WTC11 (cell line): ENCODE measurements at regions not wholly inside any gene's neighbourhood (a gene's known extent, or its start where the extent isn't known, plus 50 kb on each side); places are given as distances from the start of the nearest gene placed in this dataset.

Experiments
- ATAC-seq: fragments of 200-7000 bp; cut with Tn5 transposase; 2 replicates; pipeline ENCODE4 v1.10.0; 2021; ENCODE audit warnings: mild to moderate bottlenecking, moderate library complexity
- CTCF ChIA-PET: fragments of 300-600 bp; sonication (Branson Sonifier 250); formaldehyde crosslinking; loops from one replicate; lab custom pipeline; 2021; ENCODE audit warnings: antibody characterized with exemption; lab: Charles Lee
- POLR2A ChIA-PET: fragments of 350-600 bp; sonication (Branson Sonifier 250); formaldehyde crosslinking; loops from one replicate; lab custom pipeline; 2021; ENCODE audit warnings: antibody characterized with exemption; lab: Charles Lee
- DNase-seq: peaks from one replicate; pipeline ENCODE4 v3.0.0; 2021; ENCODE audit warnings: low spot score
- H3K27ac Mint-ChIP-seq: 2 replicates; pipeline ENCODE4 v1.8.0; 2021; ENCODE audit warnings: mixed read lengths
- H3K27me3 Mint-ChIP-seq: 2 replicates; pipeline ENCODE4 v1.8.0; 2021; ENCODE audit warnings: low read depth, mild to moderate bottlenecking, moderate library complexity, mixed read lengths
- H3K36me3 Mint-ChIP-seq: 2 replicates; pipeline ENCODE4 v1.8.0; 2021; ENCODE audit warnings: mixed read lengths
- H3K4me1 Mint-ChIP-seq: 2 replicates; pipeline ENCODE4 v1.8.0; 2022; ENCODE audit warnings: mixed read lengths
- H3K4me3 Mint-ChIP-seq: 2 replicates; pipeline ENCODE4 v1.8.0; 2021; ENCODE audit warnings: mild to moderate bottlenecking, moderate library complexity, mixed read lengths
- H3K9me3 Mint-ChIP-seq: 2 replicates; pipeline ENCODE4 v1.8.0; 2021; ENCODE audit warnings: mixed read lengths
- AR ChIP-seq: fragments of 250-450 bp; sonication (Bioruptor Pico); IDR thresholded peaks from 2 replicates; pipeline ENCODE4 v1.9.0; 2021; ENCODE audit warnings: mild to moderate bottlenecking
- ATF3 ChIP-seq: sonication (generic); formaldehyde crosslinking; conservative IDR thresholded peaks from 2 replicates; pipeline ENCODE4 v1.8.1; 2022; ENCODE audit warnings: mild to moderate bottlenecking, missing genetic modification reagents
- CDX4 ChIP-seq: fragments of 250-450 bp; sonication (Bioruptor Pico); IDR thresholded peaks from 2 replicates; pipeline ENCODE4 v1.9.0; 2021; ENCODE audit warnings: moderate library complexity, mild to moderate bottlenecking, inconsistent platforms, borderline replicate concordance
- E2F1 ChIP-seq: sonication (generic); formaldehyde crosslinking; IDR thresholded peaks from 2 replicates; pipeline ENCODE4 v1.8.0; 2022; ENCODE audit warnings: mild to moderate bottlenecking, missing genetic modification reagents
- EMX1 ChIP-seq: fragments of 250-450 bp; sonication (Bioruptor Pico); IDR thresholded peaks from 2 replicates; pipeline ENCODE4 v1.8.0; 2021; ENCODE audit warnings: mild to moderate bottlenecking
- ETV6 ChIP-seq: sonication (generic); formaldehyde crosslinking; IDR thresholded peaks from 2 replicates; pipeline ENCODE4 v1.8.1; 2022; ENCODE audit warnings: mild to moderate bottlenecking, missing genetic modification reagents
- HMGXB4 ChIP-seq: sonication (generic); formaldehyde crosslinking; IDR thresholded peaks from 2 replicates; pipeline ENCODE4 v1.8.1; 2023; ENCODE audit warnings: mild to moderate bottlenecking, moderate library complexity, missing genetic modification reagents
- KAT7 ChIP-seq: sonication (generic); formaldehyde crosslinking; IDR thresholded peaks from 2 replicates; pipeline ENCODE4 v1.8.1; 2023; ENCODE audit warnings: missing genetic modification reagents, mild to moderate bottlenecking, borderline replicate concordance
- NFE2L1 ChIP-seq: sonication (generic); formaldehyde crosslinking; IDR thresholded peaks from 2 replicates; pipeline ENCODE4 v1.8.1; 2023; ENCODE audit warnings: missing genetic modification reagents
- NR2C2 ChIP-seq: sonication (generic); formaldehyde crosslinking; IDR thresholded peaks from 2 replicates; pipeline ENCODE4 v1.8.0; 2022; ENCODE audit warnings: mild to moderate bottlenecking, missing genetic modification reagents
- NR3C1 ChIP-seq: sonication (generic); formaldehyde crosslinking; conservative IDR thresholded peaks from 2 replicates; pipeline ENCODE4 v1.8.1; 2023; ENCODE audit warnings: low read depth, mild to moderate bottlenecking, missing genetic modification reagents
- SP1 ChIP-seq: sonication (generic); formaldehyde crosslinking; conservative IDR thresholded peaks from 2 replicates; pipeline ENCODE4 v1.8.1; 2022; ENCODE audit warnings: missing genetic modification reagents
- TCF7 ChIP-seq: sonication (generic); formaldehyde crosslinking; IDR thresholded peaks from 2 replicates; pipeline ENCODE4 v1.8.0; 2022; ENCODE audit warnings: mild to moderate bottlenecking, low read depth, missing genetic modification reagents, moderate library complexity
- ZBTB43 ChIP-seq: sonication (generic); formaldehyde crosslinking; IDR thresholded peaks from 2 replicates; pipeline ENCODE4 v1.8.1; 2023; ENCODE audit warnings: mild to moderate bottlenecking, missing genetic modification reagents
- ZNF121 ChIP-seq: sonication (generic); formaldehyde crosslinking; IDR thresholded peaks from 2 replicates; pipeline ENCODE4 v1.8.0; 2023; ENCODE audit warnings: missing genetic modification reagents
- ZNF138 ChIP-seq: sonication (generic); formaldehyde crosslinking; conservative IDR thresholded peaks from 2 replicates; pipeline ENCODE4 v1.8.1; 2022; ENCODE audit warnings: mild to moderate bottlenecking, moderate library complexity, missing genetic modification reagents
- ZNF232 ChIP-seq: sonication (generic); formaldehyde crosslinking; IDR thresholded peaks from 2 replicates; pipeline ENCODE4 v1.8.0; 2022; ENCODE audit warnings: mild to moderate bottlenecking, missing genetic modification reagents
- ZNF263 ChIP-seq: sonication (generic); formaldehyde crosslinking; IDR thresholded peaks from 2 replicates; pipeline ENCODE4 v1.8.1; 2022; ENCODE audit warnings: low read depth, mild to moderate bottlenecking, moderate library complexity, missing genetic modification reagents
- ZNF317 ChIP-seq: sonication (generic); formaldehyde crosslinking; IDR thresholded peaks from 2 replicates; pipeline ENCODE4 v1.8.1; 2023; ENCODE audit warnings: low read depth, mild to moderate bottlenecking, moderate library complexity, missing genetic modification reagents, borderline replicate concordance
- ZNF416 ChIP-seq: fragments of 250-450 bp; sonication (Bioruptor Pico); IDR thresholded peaks from 2 replicates; pipeline ENCODE4 v1.9.0; 2021; ENCODE audit warnings: mild to moderate bottlenecking, inconsistent platforms
- ZNF425 ChIP-seq: fragments of 250-450 bp; sonication (Bioruptor Pico); conservative IDR thresholded peaks from 2 replicates; pipeline ENCODE4 v1.9.0; 2021; ENCODE audit warnings: mild to moderate bottlenecking
- ZSCAN18 ChIP-seq: fragments of 250-450 bp; sonication (Bioruptor Pico); IDR thresholded peaks from 2 replicates; pipeline ENCODE4 v2.1.2; 2022; ENCODE audit warnings: mild to moderate bottlenecking, moderate library complexity

- H3K4me3 Mint-ChIP-seq = no peak overlapping the region
- H3K27me3 Mint-ChIP-seq = no peaks in the 10 kb centered on the region
- no peak for ATAC-seq
- no peak overlapping the region for H3K27ac Mint-ChIP-seq
- no peak for TF ChIP-seq ZNF416 (CRISPR knock-in tag)
- TF ChIP-seq EMX1 = no peak
- no peak for TF ChIP-seq NR3C1 (CRISPR knock-in tag)
- TF ChIP-seq ETV6 (CRISPR knock-in tag) = no peak
- no peak for TF ChIP-seq E2F1 (CRISPR knock-in tag)
- TF ChIP-seq TCF7 (CRISPR knock-in tag) = no peak
- TF ChIP-seq, all 79 proteins: peak for 0
- ChIA-PET POLR2A (no interaction called here), CTCF (interaction anchor here (2.6 kb wide), 1 partner anchor 12 kb away, joined by 7 read pairs; no protein-coding TSS in a partner anchor)
- H3K9me3 Mint-ChIP-seq = no peaks in the 10 kb centered on the region
- H3K36me3 Mint-ChIP-seq = no peaks in the 10 kb centered on the region
- H3K4me1 Mint-ChIP-seq = no peaks in the 10 kb centered on the region
- DNase-seq = no peak
These were observed 516.5 kb downstream of the FGF9 start for GRCh38 chr13:22187329-22187728.

GRCh38 chr13:22189176-22190048 is 518.5 kb downstream of the FGF9 start:
- TF ChIP-seq ZSCAN18 (CRISPR knock-in tag) (no peak), HMGXB4 (CRISPR knock-in tag) (no peak), SP1 (CRISPR knock-in tag) (no peak), ETV6 (CRISPR knock-in tag) (no peak), ZNF263 (no peak), KAT7 (CRISPR knock-in tag) (no peak), ZNF425 (CRISPR knock-in tag) (no peak), ZNF317 (CRISPR knock-in tag) (no peak), ZNF232 (CRISPR knock-in tag) (no peak), AR (CRISPR knock-in tag) (no peak), ATF3 (CRISPR knock-in tag) (no peak), ZNF121 (CRISPR knock-in tag) (no peak), CDX4 (no peak), ZNF138 (CRISPR knock-in tag) (no peak), ZBTB43 (CRISPR knock-in tag) (no peak), NFE2L1 (CRISPR knock-in tag) (no peak), NR2C2 (CRISPR knock-in tag) (no peak)
- DNase-seq = no peak

More at GRCh38 chr13:22189176-22190048, 518.5 kb downstream of the FGF9 start:
- H3K27ac Mint-ChIP-seq = no peak overlapping the region
- H3K9me3 Mint-ChIP-seq = no peaks in the 10 kb centered on the region
- ChIA-PET CTCF (interaction anchor here (1.3 to 2.6 kb wide), 2 partner anchors 14 to 276 kb away, joined by 4 to 7 read pairs; no protein-coding TSS in a partner anchor), POLR2A (no interaction called here)
- no peaks in the 10 kb centered on the region for H3K36me3 Mint-ChIP-seq
- no peaks in the 10 kb centered on the region for H3K4me1 Mint-ChIP-seq
- H3K4me3 Mint-ChIP-seq = no peak overlapping the region
- no peaks in the 10 kb centered on the region for H3K27me3 Mint-ChIP-seq
- no peak for ATAC-seq
